ENCODE measurements at regions not wholly inside any gene's neighbourhood (a gene's known extent, or its start where the extent isn't known, plus 50 kb on each side); places are given as distances from the start of the nearest gene placed in this dataset.

DNA sequence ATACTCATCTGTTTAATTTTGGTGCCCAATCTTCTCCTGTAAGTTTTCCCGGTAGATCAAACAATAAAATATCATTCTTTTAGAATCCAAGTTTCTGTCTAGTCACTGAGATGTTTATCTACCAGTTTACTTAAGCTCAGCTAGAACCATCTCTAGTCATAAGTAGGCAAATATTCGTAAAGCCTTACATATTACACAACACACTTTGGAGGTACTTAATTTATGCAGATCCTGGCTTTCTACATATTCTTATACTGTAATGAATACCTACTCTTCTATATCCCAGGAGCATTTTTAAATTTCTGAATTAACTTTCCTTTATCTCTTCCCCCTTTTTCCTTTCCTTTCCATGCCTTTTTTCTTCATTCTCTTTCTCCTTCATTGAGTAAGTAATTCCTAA is 185.9 kb upstream of the ZBTB20 start:
- Histone ChIP-seq H4K20me1 (ENCODE audit: insufficient read depth, low read length) (no peaks in the 10 kb centered on the region), H3K4me2 (ENCODE audit: low read depth, low read length) (no peak overlapping the region), H3K9me1 (ENCODE audit: insufficient read depth, low read length) (no peaks in the 10 kb centered on the region), H3K9ac (ENCODE audit: low read depth, low read length) (no peak overlapping the region), H4K91ac (ENCODE audit: insufficient read depth, low read depth, low read length) (no peak overlapping the region), H4K5ac (ENCODE audit: low read depth, low read length) (no peak overlapping the region), H3K23ac (ENCODE audit: low read depth, low read length) (no peak overlapping the region), H3K4me3 (ENCODE audit: insufficient read depth, low read depth, low read length) (no peak overlapping the region), H2BK15ac (ENCODE audit: low read depth, low read length) (no peak overlapping the region), H2AK9ac (replicated peaks; ENCODE audit: low read depth, low read length, poor library complexity) (no peak overlapping the region), H3K56ac (ENCODE audit: extremely low read depth, insufficient read depth, low read length) (no peak overlapping the region), H3K27me3 (ENCODE audit: control insufficient read depth, insufficient read depth, low read length) (no peaks in the 10 kb centered on the region), H2AK5ac (ENCODE audit: low read depth, low read length) (no peak overlapping the region), H3K18ac (ENCODE audit: low read depth, low read length) (no peak overlapping the region), H3K4me1 (ENCODE audit: control insufficient read depth, insufficient read depth, low read length) (no peaks in the 10 kb centered on the region), H2AFZ (replicated peaks; ENCODE audit: low read length, poor library complexity) (no peak overlapping the region), H2BK5ac (ENCODE audit: low read depth, low read length, poor library complexity, severe bottlenecking) (no peak overlapping the region), H3K36me3 (ENCODE audit: control insufficient read depth, insufficient read depth, low read length) (no peaks in the 10 kb centered on the region), H3K9me3 (ENCODE audit: control insufficient read depth, insufficient read depth, low read length) (no peaks in the 10 kb centered on the region), H3K14ac (replicated peaks; ENCODE audit: low read depth, low read length) (no peak overlapping the region), H3K79me1 (ENCODE audit: low read depth in 1 of 2, low read length in 2 of 2) (no peaks in the 10 kb centered on the region), H4K8ac (ENCODE audit: low read depth in 2 of 2, low read length in 2 of 2) (no peak overlapping the region), H3K27ac (ENCODE audit: insufficient read depth, low read length) (no peak overlapping the region), H3K4ac (ENCODE audit: low read depth, low read length) (no peak overlapping the region), H2BK20ac (ENCODE audit: low read depth, low read length) (no peak overlapping the region), H2BK120ac (ENCODE audit: low read depth, low read length) (no peak overlapping the region)
- WGBS, 2 experiments (ENCODE audit: extremely low coverage in 2 of 2, insufficient read length in 1 of 2): no CpG with 5 or more reads among the region's 2 CpGs
- in situ Hi-C loops (cut with MboI; ENCODE audit: low sequenced_read_pairs): no loop called here
- dilution Hi-C loops (cut with HindIII; ENCODE audit: low sequenced_read_pairs, unreplicated experiment): no loop called here
- intact Hi-C loops (cut with micrococcal nuclease): loop anchor here (5.0 kb wide), 1 partner anchor 56 kb away; no protein-coding TSS in a partner anchor
- CTCF ChIA-PET: no interaction called here
- ATAC-seq (ENCODE audit: low read depth): no peak
- DNase-seq: no peak
- POLR2A ChIA-PET (ENCODE audit: unreplicated experiment): no interaction called here
- no TSS peak for BruUV-seq (replicated peaks)
- TF ChIP-seq MAFK (IDR thresholded peaks at IDR 0.05; ENCODE audit: low read depth, low read length) (no peak), CEBPB (IDR thresholded peaks at IDR 0.05; ENCODE audit: low read depth, low read length) (0 out of 2 replicates have a peak, but pooled peaks have one; percentile 11)
